ENCODE measurements at regions not wholly inside any gene's neighbourhood (a gene's known extent, or its start where the extent isn't known, plus 50 kb on each side); places are given as distances from the start of the nearest gene placed in this dataset.

DNA sequence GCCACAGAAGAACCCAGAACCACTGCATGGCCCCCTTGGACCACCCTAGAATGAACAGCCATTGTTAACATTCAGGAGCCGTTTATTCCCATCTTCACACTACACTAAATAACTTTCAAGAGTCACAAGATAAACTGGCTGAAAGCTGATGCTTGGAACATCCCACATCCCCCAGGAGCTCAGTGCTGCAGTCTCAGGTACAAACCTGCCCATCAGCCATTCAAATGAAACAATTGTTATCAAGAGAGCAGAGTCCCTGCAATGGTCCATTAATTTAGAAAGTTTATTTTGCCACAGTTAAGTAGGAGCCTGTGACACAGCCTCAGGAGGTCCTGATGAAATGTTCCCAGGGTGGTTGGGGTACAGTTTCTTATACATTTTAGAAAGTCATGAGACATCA is 123.8 kb upstream of the ZNF91 start:
- H2AFZ ChIP-seq (ENCODE audit: low read length): no peak overlapping the region
- no peak for DNase-seq
- H3K56ac ChIP-seq (ENCODE audit: insufficient read length, low read depth, low read length): no peak overlapping the region
- no peaks in the 10 kb centered on the region for H3K4me1 Mint-ChIP-seq
- H3K27ac ChIP-seq (ENCODE audit: insufficient read length, low read depth, low read length): no peak overlapping the region
- H3K27ac Mint-ChIP-seq: no peak overlapping the region
- H4K5ac ChIP-seq (ENCODE audit: insufficient read length, low read depth, low read length): no peak overlapping the region
- H2BK120ac ChIP-seq (ENCODE audit: low read depth, low read length, poor library complexity, severe bottlenecking): no peak overlapping the region
- TF ChIP-seq, protein P1, sequence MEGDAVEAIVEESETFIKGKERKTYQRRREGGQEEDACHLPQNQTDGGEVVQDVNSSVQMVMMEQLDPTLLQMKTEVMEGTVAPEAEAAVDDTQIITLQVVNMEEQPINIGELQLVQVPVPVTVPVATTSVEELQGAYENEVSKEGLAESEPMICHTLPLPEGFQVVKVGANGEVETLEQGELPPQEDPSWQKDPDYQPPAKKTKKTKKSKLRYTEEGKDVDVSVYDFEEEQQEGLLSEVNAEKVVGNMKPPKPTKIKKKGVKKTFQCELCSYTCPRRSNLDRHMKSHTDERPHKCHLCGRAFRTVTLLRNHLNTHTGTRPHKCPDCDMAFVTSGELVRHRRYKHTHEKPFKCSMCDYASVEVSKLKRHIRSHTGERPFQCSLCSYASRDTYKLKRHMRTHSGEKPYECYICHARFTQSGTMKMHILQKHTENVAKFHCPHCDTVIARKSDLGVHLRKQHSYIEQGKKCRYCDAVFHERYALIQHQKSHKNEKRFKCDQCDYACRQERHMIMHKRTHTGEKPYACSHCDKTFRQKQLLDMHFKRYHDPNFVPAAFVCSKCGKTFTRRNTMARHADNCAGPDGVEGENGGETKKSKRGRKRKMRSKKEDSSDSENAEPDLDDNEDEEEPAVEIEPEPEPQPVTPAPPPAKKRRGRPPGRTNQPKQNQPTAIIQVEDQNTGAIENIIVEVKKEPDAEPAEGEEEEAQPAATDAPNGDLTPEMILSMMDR (conservative IDR thresholded peaks at IDR 0.05): no peak
- H2BK12ac ChIP-seq (ENCODE audit: insufficient read length, low read depth, low read length): no peak overlapping the region
- H3K9ac ChIP-seq (ENCODE audit: extremely low read depth, insufficient read length, low read length): no peak overlapping the region
- H2BK5ac ChIP-seq (ENCODE audit: insufficient read length, low read length): no peak overlapping the region
- no peak overlapping the region for H2BK15ac ChIP-seq (ENCODE audit: low read depth, low read length)
- no peak overlapping the region for H2AK5ac ChIP-seq (ENCODE audit: insufficient read length, low read length)
- H3K23ac ChIP-seq (ENCODE audit: insufficient read length, low read depth, low read length): no peak overlapping the region
- no peak overlapping the region for H2BK20ac ChIP-seq (ENCODE audit: low read depth, low read length, poor library complexity, severe bottlenecking)
- H4K91ac ChIP-seq (ENCODE audit: insufficient read length, low read depth, low read length): no peak overlapping the region
- H3K36me3 Mint-ChIP-seq (ENCODE audit: insufficient read depth in 1 of 3, low read depth in 3 of 3): peaks cover 0 to 39% (median 4%) of the 10 kb centered on the region in 3 experiments; a peak in 5 of 7 replicates
- H4K20me1 ChIP-seq (ENCODE audit: control insufficient read depth, insufficient read depth, insufficient read length): no peaks in the 10 kb centered on the region
- H3K4me3 Mint-ChIP-seq: no peak overlapping the region
- no peaks in the 10 kb centered on the region for H3K4me1 ChIP-seq (ENCODE audit: insufficient read depth, low read length)
- no CpG with 5 or more reads among the region's 1 CpG for WGBS (ENCODE audit: extremely low coverage, insufficient read length, low lambda C conversion rate)
- H3K9me3 Mint-ChIP-seq: peaks cover 89 to 91% of the 10 kb centered on the region in 2 experiments
- no peak overlapping the region for H3K4ac ChIP-seq (ENCODE audit: low read depth, low read length)
- H3K4me2 ChIP-seq (ENCODE audit: insufficient read depth, insufficient read length, low read length): no peak overlapping the region
- H3K14ac ChIP-seq (ENCODE audit: insufficient read depth, low read length): no peak overlapping the region
- no peaks in the 10 kb centered on the region for H3K23me2 ChIP-seq (ENCODE audit: insufficient read length, low read depth, low read length, poor library complexity, severe bottlenecking)
- H3T11ph ChIP-seq (ENCODE audit: low read length): no peak overlapping the region
- no peak overlapping the region for H3K18ac ChIP-seq (ENCODE audit: insufficient read length, low read depth, low read length)
- peaks cover 4% of the 10 kb centered on the region for H3K27me3 Mint-ChIP-seq (ENCODE audit: low read depth)
- no peak overlapping the region for H4K8ac ChIP-seq (replicated peaks; ENCODE audit: insufficient read length, low read depth, low read length)
- peaks cover 56% of the 10 kb centered on the region for H3K9me3 ChIP-seq (ENCODE audit: control insufficient read depth, low read depth, low read length)
- H3K27me3 ChIP-seq (ENCODE audit: insufficient read depth, low read length): no peaks in the 10 kb centered on the region
- no peaks in the 10 kb centered on the region for H3K79me1 ChIP-seq (ENCODE audit: insufficient read depth, low read depth, low read length, poor library complexity, severe bottlenecking)
- H3K79me2 ChIP-seq (ENCODE audit: insufficient read depth, low read length): no peaks in the 10 kb centered on the region

Data from H9 (cell line).